Fibroblast of the aortic adventitia (primary cell): ENCODE measurements at regions not wholly inside any gene's neighbourhood (a gene's known extent, or its start where the extent isn't known, plus 50 kb on each side); places are given as distances from the start of the nearest gene placed in this dataset.

Source experiments
- DNase-seq: peaks from one replicate; pipeline ENCODE4 v3.0.0-alpha.2; 2010; ENCODE audit warnings: low read depth
- H3K4me3 ChIP-seq: 2 replicates; pipeline ENCODE4 v1.5.1; 2011; ENCODE audit warnings: low read depth, mild to moderate bottlenecking, control low read depth, low read length, moderate library complexity
- CTCF ChIP-seq: IDR thresholded peaks from 2 replicates; pipeline ENCODE4 v1.5.1; 2011; ENCODE audit warnings: mild to moderate bottlenecking, low read length, control low read depth, inconsistent platforms; ENCODE audit not compliant: insufficient read depth

GRCh38 chr2:196284866-196285557 lies 113.6 kb upstream of the STK17B start:
- H3K4me3 ChIP-seq, result no peak overlapping the region
- DNase-seq, result peak; percentile 76
- TF ChIP-seq CTCF, result no peak

DNA sequence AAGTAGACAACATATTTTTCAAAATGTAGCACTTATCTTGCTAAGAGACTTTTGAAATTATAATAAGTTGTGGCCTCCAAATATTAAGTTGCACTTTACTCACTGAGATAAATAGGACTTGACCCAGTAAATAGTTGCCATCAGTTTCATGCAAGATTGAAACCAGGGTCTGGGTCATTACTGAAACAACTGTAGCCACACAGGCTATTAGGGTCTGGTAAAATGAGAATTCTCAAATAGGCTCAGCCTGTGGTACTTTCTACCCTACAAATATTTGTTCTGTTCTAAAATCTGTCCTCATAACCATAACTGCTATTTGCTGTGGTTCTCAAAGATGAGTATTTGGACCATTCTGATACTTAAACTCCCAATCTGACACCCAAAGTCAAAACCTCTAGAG lies 115.4 kb upstream of the STK17B start:
- DNase-seq, result no peak

GRCh38 chr2:196287523-196287922 lies 116.1 kb upstream of the STK17B start:
- H3K4me3 ChIP-seq, result no peak overlapping the region
- no peak for DNase-seq
- TF ChIP-seq CTCF, result no peak

More for the DNA sequence above, 115.4 kb upstream of the STK17B start:
- no peak overlapping the region for H3K4me3 ChIP-seq
- no peak for TF ChIP-seq CTCF

- no peak for DNase-seq
- no peak overlapping the region for H3K4me3 ChIP-seq
- TF ChIP-seq CTCF, result no peak
Measured at GRCh38 chr2:196288006-196288538, 116.7 kb upstream of the STK17B start.

GRCh38 chr2:196289000-196289399 lies 117.6 kb upstream of the STK17B start:
- DNase-seq, result no peak
- no peak for TF ChIP-seq CTCF
- H3K4me3 ChIP-seq, result no peak overlapping the region

- DNase-seq, result no peak
- no peak overlapping the region for H3K4me3 ChIP-seq
- TF ChIP-seq CTCF, result no peak
Measured at GRCh38 chr2:196290136-196290535, 118.8 kb upstream of the STK17B start.

- TF ChIP-seq CTCF, result no peak
- DNase-seq, result no peak
- H3K4me3 ChIP-seq, result no peak overlapping the region
Measured at GRCh38 chr2:196290569-196290968, 119.2 kb upstream of the STK17B start.
